ENCODE measurements at regions not wholly inside any gene's neighbourhood (a gene's known extent, or its start where the extent isn't known, plus 50 kb on each side); places are given as distances from the start of the nearest gene placed in this dataset.

GRCh38 chr11:36865846-36866245, 267.8 kb upstream of the RAG2 start:
- DNase-seq (ENCODE audit: low read depth in 2 of 3, low spot score in 2 of 3) = no peak

- DNase-seq (ENCODE audit: low read depth in 2 of 3, low spot score in 2 of 3) = no peak
These were observed 256.8 kb upstream of the RAG2 start for GRCh38 chr11:36854875-36855274.

GRCh38 chr11:36848660-36849059, 250.6 kb upstream of the RAG2 start:
- no peak for DNase-seq (ENCODE audit: low read depth in 2 of 3, low spot score in 2 of 3)

GRCh38 chr11:36840378-36840777, 242.3 kb upstream of the RAG2 start:
- DNase-seq (ENCODE audit: low read depth in 2 of 3, low spot score in 2 of 3) = no peak

GRCh38 chr11:36837831-36838437, 239.9 kb upstream of the RAG2 start:
- no peak for DNase-seq (ENCODE audit: low read depth in 2 of 3, low spot score in 2 of 3)

GRCh38 chr11:36825251-36825650, 227.2 kb upstream of the RAG2 start:
- DNase-seq (ENCODE audit: low read depth in 2 of 3, low spot score in 2 of 3) = no peak

GRCh38 chr11:36824349-36824748, 226.3 kb upstream of the RAG2 start:
- no peak for DNase-seq (ENCODE audit: low read depth in 2 of 3, low spot score in 2 of 3)

- DNase-seq (ENCODE audit: low read depth in 2 of 3, low spot score in 2 of 3) = no peak
These were observed 224.8 kb upstream of the RAG2 start for GRCh38 chr11:36822829-36823228.

GRCh38 chr11:36818410-36818809, 220.4 kb upstream of the RAG2 start:
- no peak for DNase-seq (ENCODE audit: low read depth in 2 of 3, low spot score in 2 of 3)

GRCh38 chr11:36817336-36817965, 219.4 kb upstream of the RAG2 start:
- no peak for DNase-seq (ENCODE audit: low read depth in 2 of 3, low spot score in 2 of 3)

- no peak for DNase-seq (ENCODE audit: low read depth in 2 of 3, low spot score in 2 of 3)
These were observed 211.3 kb upstream of the RAG2 start for GRCh38 chr11:36809303-36809702.

GRCh38 chr11:36807871-36808270, 209.8 kb upstream of the RAG2 start:
- DNase-seq (ENCODE audit: low read depth in 2 of 3, low spot score in 2 of 3) = no peak

GRCh38 chr11:36803084-36803483, 205.0 kb upstream of the RAG2 start:
- no peak for DNase-seq (ENCODE audit: low read depth in 2 of 3, low spot score in 2 of 3)

GRCh38 chr11:36792996-36793914, 195.2 kb upstream of the RAG2 start:
- DNase-seq (ENCODE audit: low read depth in 2 of 3, low spot score in 2 of 3) = no peak

GRCh38 chr11:36791957-36792356, 193.9 kb upstream of the RAG2 start:
- DNase-seq (ENCODE audit: low read depth in 2 of 3, low spot score in 2 of 3) = no peak

- DNase-seq (ENCODE audit: low read depth in 2 of 3, low spot score in 2 of 3) = no peak
These were observed 192.5 kb upstream of the RAG2 start for GRCh38 chr11:36790526-36790925.

- DNase-seq (ENCODE audit: low read depth in 2 of 3, low spot score in 2 of 3) = no peak
These were observed 185.8 kb upstream of the RAG2 start for GRCh38 chr11:36783808-36784207.

GRCh38 chr11:36779791-36780190, 181.8 kb upstream of the RAG2 start:
- no peak for DNase-seq (ENCODE audit: low read depth in 2 of 3, low spot score in 2 of 3)

GRCh38 chr11:36777311-36777710, 179.3 kb upstream of the RAG2 start:
- no peak for DNase-seq (ENCODE audit: low read depth in 2 of 3, low spot score in 2 of 3)

- no peak for DNase-seq (ENCODE audit: low read depth in 2 of 3, low spot score in 2 of 3)
These were observed 177.7 kb upstream of the RAG2 start for GRCh38 chr11:36775756-36776155.

GRCh38 chr11:36775130-36775529, 177.1 kb upstream of the RAG2 start:
- DNase-seq (ENCODE audit: low read depth in 2 of 3, low spot score in 2 of 3) = no peak

GRCh38 chr11:36774603-36775002, 176.6 kb upstream of the RAG2 start:
- DNase-seq (ENCODE audit: low read depth in 2 of 3, low spot score in 2 of 3) = no peak
